ENCODE measurements at regions not wholly inside any gene's neighbourhood (a gene's known extent, or its start where the extent isn't known, plus 50 kb on each side); places are given as distances from the start of the nearest gene placed in this dataset.

GRCh38 chr6:151671195-151671594, 136.3 kb upstream of the ESR1 start:
- Histone ChIP-seq H3K27me3 (ENCODE audit: insufficient read depth, poor library complexity, severe bottlenecking) (no peaks in the 10 kb centered on the region), H3K4me3 (replicated peaks; ENCODE audit: insufficient read depth, low read length) (no peak overlapping the region), H3K27ac (replicated peaks) (no peak overlapping the region)
- TF ChIP-seq POLR2AphosphoS5 (IDR thresholded peaks at IDR 0.05; ENCODE audit: low read depth), result no peak
- no peak for TF ChIP-seq SPI1 (IDR thresholded peaks at IDR 0.05; ENCODE audit: borderline replicate concordance, low read depth)
- TF ChIP-seq, protein P1, sequence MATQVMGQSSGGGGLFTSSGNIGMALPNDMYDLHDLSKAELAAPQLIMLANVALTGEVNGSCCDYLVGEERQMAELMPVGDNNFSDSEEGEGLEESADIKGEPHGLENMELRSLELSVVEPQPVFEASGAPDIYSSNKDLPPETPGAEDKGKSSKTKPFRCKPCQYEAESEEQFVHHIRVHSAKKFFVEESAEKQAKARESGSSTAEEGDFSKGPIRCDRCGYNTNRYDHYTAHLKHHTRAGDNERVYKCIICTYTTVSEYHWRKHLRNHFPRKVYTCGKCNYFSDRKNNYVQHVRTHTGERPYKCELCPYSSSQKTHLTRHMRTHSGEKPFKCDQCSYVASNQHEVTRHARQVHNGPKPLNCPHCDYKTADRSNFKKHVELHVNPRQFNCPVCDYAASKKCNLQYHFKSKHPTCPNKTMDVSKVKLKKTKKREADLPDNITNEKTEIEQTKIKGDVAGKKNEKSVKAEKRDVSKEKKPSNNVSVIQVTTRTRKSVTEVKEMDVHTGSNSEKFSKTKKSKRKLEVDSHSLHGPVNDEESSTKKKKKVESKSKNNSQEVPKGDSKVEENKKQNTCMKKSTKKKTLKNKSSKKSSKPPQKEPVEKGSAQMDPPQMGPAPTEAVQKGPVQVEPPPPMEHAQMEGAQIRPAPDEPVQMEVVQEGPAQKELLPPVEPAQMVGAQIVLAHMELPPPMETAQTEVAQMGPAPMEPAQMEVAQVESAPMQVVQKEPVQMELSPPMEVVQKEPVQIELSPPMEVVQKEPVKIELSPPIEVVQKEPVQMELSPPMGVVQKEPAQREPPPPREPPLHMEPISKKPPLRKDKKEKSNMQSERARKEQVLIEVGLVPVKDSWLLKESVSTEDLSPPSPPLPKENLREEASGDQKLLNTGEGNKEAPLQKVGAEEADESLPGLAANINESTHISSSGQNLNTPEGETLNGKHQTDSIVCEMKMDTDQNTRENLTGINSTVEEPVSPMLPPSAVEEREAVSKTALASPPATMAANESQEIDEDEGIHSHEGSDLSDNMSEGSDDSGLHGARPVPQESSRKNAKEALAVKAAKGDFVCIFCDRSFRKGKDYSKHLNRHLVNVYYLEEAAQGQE (IDR thresholded peaks at IDR 0.05; ENCODE audit: insufficient replicate concordance, low read depth), result no peak
- no peak for TF ChIP-seq CTCF (IDR thresholded peaks at IDR 0.05; ENCODE audit: insufficient read depth, low read length)
- no peak for TF ChIP-seq GABPA (IDR thresholded peaks at IDR 0.05; ENCODE audit: low read depth)
- no peak for DNase-seq (ENCODE audit: low read depth in 1 of 2, low spot score in 1 of 2)

- no peaks in the 10 kb centered on the region for H3K27me3 ChIP-seq (ENCODE audit: insufficient read depth, poor library complexity, severe bottlenecking)
- DNase-seq (ENCODE audit: low read depth in 1 of 2, low spot score in 1 of 2), result no peak
- TF ChIP-seq GABPA (IDR thresholded peaks at IDR 0.05; ENCODE audit: low read depth) (no peak), POLR2AphosphoS5 (IDR thresholded peaks at IDR 0.05; ENCODE audit: low read depth) (no peak), CTCF (IDR thresholded peaks at IDR 0.05; ENCODE audit: insufficient read depth, low read length) (no peak)
- TF ChIP-seq, protein P1 (IDR thresholded peaks at IDR 0.05; ENCODE audit: insufficient replicate concordance, low read depth), result no peak
- H3K4me3 ChIP-seq (replicated peaks; ENCODE audit: insufficient read depth, low read length), result no peak overlapping the region
- H3K27ac ChIP-seq (replicated peaks), result no peak overlapping the region
These were observed 132.9 kb upstream of the ESR1 start for GRCh38 chr6:151674578-151674977.

DNA sequence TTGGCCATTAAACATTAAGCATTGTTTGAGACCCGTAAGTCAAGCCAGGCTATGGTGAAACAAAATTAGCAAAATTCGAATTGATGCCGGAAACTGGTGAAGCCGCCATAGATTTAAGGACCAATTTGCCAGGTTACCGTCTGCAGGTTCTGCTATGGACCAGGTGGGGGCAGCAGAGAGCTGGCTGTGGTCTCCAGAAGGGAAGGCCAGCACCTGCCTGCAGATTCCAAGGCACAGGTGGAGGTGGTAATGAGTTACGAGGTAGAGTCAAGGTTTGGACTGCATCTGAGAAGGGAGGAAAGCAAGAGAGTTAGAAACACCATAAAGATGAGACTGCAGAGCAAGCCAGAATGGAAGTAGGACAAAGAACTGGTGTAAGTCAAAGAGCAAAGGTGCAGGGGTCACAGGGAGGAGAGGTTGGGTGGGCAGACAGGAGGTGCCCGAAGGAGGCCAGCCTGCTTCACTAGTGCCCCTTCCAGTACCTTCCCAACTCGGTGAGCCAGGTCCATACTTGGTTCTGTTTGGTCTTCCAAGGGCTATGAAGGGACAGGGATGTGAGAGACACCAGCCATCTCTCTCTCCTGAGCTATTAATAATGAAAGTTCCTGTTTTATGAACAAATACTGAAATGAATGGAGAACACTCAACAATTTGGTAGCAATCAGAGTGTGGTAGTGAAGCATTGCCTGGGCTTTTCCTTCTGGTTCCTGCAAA, 131.6 kb upstream of the ESR1 start:
- no peak for TF ChIP-seq SPI1 (IDR thresholded peaks at IDR 0.05; ENCODE audit: borderline replicate concordance, low read depth)
- TF ChIP-seq CTCF (IDR thresholded peaks at IDR 0.05; ENCODE audit: insufficient read depth, low read length), result peak; percentile 76
- TF ChIP-seq, protein P1 (IDR thresholded peaks at IDR 0.05; ENCODE audit: insufficient replicate concordance, low read depth), result no peak
- no peak for TF ChIP-seq POLR2AphosphoS5 (IDR thresholded peaks at IDR 0.05; ENCODE audit: low read depth)
- no peak for TF ChIP-seq GABPA (IDR thresholded peaks at IDR 0.05; ENCODE audit: low read depth)
- H3K27me3 ChIP-seq (ENCODE audit: insufficient read depth, poor library complexity, severe bottlenecking), result no peaks in the 10 kb centered on the region
- H3K27ac ChIP-seq (replicated peaks), result no peak overlapping the region
- H3K4me3 ChIP-seq (replicated peaks; ENCODE audit: insufficient read depth, low read length), result no peak overlapping the region
- peak; percentile 3 to 35 for DNase-seq (ENCODE audit: low read depth in 1 of 2, low spot score in 1 of 2)
